AG10803 (cell line): ENCODE measurements at regions not wholly inside any gene's neighbourhood (a gene's known extent, or its start where the extent isn't known, plus 50 kb on each side); places are given as distances from the start of the nearest gene placed in this dataset.
"Not testable (repeated sequence)": the region's sequence is repeated elsewhere in the genome, so short reads cannot be mapped to it uniquely, and the experiment has no call there.

ENCODE experiments used
- DNase-seq: peaks from one replicate; pipeline ENCODE4 v3.0.0; 2010; ENCODE audit warnings: low read depth
- H3K4me3 ChIP-seq: 2 replicates; pipeline ENCODE4 v1.5.1; 2011; ENCODE audit warnings: mild to moderate bottlenecking, low read length, control low read depth
- TF ChIP-seq, protein P1 (sequence below): conservative IDR thresholded peaks from 2 replicates; pipeline ENCODE4 v1.5.1; 2011; ENCODE audit warnings: mild to moderate bottlenecking, low read length, control low read depth, inconsistent platforms

DNA sequence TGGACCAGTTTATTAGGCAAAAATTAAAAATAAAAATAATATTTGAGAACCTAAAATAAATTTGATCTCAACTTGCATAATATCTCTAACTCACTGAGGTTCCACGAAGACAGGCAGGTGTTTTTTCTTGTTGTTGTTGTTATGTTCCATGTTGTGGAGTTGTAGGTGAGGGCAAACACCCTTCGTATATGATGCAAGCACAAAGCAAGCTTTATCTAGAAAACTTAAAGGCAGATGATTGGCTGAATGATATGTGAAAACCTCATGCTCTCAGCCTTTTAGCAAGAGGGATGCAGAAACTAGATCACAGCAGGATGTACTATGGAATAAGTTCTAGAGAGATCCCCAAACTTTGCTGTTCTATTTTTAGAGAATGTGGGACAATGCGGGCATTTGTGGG, 502.7 kb downstream of the ETNK1 start:
- H3K4me3 ChIP-seq = no peak overlapping the region
- DNase-seq = no peak
- TF ChIP-seq, protein P1, sequence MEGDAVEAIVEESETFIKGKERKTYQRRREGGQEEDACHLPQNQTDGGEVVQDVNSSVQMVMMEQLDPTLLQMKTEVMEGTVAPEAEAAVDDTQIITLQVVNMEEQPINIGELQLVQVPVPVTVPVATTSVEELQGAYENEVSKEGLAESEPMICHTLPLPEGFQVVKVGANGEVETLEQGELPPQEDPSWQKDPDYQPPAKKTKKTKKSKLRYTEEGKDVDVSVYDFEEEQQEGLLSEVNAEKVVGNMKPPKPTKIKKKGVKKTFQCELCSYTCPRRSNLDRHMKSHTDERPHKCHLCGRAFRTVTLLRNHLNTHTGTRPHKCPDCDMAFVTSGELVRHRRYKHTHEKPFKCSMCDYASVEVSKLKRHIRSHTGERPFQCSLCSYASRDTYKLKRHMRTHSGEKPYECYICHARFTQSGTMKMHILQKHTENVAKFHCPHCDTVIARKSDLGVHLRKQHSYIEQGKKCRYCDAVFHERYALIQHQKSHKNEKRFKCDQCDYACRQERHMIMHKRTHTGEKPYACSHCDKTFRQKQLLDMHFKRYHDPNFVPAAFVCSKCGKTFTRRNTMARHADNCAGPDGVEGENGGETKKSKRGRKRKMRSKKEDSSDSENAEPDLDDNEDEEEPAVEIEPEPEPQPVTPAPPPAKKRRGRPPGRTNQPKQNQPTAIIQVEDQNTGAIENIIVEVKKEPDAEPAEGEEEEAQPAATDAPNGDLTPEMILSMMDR = no peak

- H3K4me3 ChIP-seq = no peak overlapping the region
- no peak for DNase-seq
- TF ChIP-seq, protein P1 = no peak
Observed at GRCh38 chr12:23128462-23128861, 503.5 kb downstream of the ETNK1 start.

DNA sequence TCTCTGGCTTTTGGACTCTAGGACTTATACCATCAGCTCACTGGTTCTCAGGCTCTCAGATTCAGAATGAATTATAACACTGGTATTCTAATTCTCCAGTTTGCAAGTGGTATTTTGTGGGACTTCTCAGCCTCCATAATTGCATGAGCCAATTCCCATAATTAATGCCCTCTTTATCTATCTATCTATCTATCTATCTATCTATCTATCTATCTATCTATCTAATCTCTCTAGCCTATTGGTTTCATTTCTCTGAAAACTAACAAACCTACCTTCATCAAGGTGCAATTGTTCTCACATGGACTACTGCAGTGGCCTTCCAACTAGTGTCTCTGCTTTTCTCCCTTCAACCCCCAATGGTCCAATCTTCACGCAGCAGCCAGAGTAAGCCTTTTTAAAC, 507.4 kb downstream of the ETNK1 start:
- TF ChIP-seq, protein P1 = no peak
- DNase-seq = no peak
- H3K4me3 ChIP-seq = no peak overlapping the region

GRCh38 chr12:23133471-23133870, 508.5 kb downstream of the ETNK1 start:
- DNase-seq = no peak
- no peak overlapping the region for H3K4me3 ChIP-seq
- TF ChIP-seq, protein P1 = no peak

DNA sequence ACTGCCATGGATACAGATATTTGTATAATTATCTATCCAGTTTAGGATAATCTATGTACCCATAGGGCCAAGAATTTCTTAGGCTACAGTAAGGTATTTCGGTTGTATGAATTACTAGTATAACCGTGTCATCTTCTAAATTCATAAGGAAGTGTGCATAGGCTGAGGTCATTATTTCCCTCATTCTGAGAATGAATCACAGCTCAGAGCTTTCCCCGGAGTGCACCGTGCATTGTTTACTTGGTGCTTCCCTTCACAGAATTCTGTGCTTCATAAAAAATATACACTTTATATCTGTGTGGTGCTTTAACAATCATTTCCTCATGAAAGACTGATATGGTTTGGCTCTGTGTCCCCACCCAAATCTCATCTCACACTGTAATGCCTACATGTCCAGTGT, 514.1 kb downstream of the ETNK1 start:
- no peak overlapping the region for H3K4me3 ChIP-seq
- DNase-seq = no peak
- TF ChIP-seq, protein P1 = no peak

DNA sequence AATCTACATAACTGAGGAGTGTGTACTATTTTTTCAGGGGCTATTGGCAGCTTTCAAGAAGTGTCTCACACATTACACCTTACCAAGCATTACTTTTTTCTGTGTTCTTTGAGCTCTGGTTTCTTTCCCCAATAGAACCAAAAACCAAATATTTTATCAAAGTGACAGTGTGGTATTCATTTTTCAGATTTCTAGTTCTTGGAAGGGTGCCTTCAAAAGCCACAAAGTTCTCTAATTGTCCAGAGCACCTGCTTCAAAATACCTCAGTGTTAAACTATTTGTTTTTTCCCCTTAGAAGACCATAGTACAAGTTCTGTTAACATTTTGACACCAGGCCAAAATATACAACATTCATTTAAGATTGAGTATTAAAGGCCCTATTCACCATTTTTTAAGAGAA, 515.7 kb downstream of the ETNK1 start:
- no peak for DNase-seq
- TF ChIP-seq, protein P1 = no peak
- no peak overlapping the region for H3K4me3 ChIP-seq

- DNase-seq = no peak
- H3K4me3 ChIP-seq = no peak overlapping the region
- TF ChIP-seq, protein P1 = no peak
Observed at GRCh38 chr12:23141335-23141734, 516.4 kb downstream of the ETNK1 start.

GRCh38 chr12:23146070-23146469, 521.1 kb downstream of the ETNK1 start:
- not testable (repeated sequence) for H3K4me3 ChIP-seq, DNase-seq
